H9 (cell line): ENCODE measurements at regions not wholly inside any gene's neighbourhood (a gene's known extent, or its start where the extent isn't known, plus 50 kb on each side); places are given as distances from the start of the nearest gene placed in this dataset.

Source experiments
- DNase-seq: peaks from one replicate; pipeline ENCODE4 v3.0.0-alpha.2; 2017
- H2AFZ ChIP-seq: one replicate; pipeline ENCODE4 v1.6.1; 2013; ENCODE audit warnings: mild to moderate bottlenecking, low read length, control low read depth, moderate library complexity
- H2AK5ac ChIP-seq: 2 replicates; pipeline ENCODE4 v1.6.1; 2013; ENCODE audit warnings: low read length, control low read depth, mixed read lengths; ENCODE audit not compliant: insufficient read length
- H2BK120ac ChIP-seq: one replicate; pipeline ENCODE4 v1.6.1; 2013; ENCODE audit warnings: low read depth, mild to moderate bottlenecking, low read length, control low read depth, inconsistent platforms; ENCODE audit not compliant: poor library complexity, severe bottlenecking
- H2BK12ac ChIP-seq: 2 replicates; pipeline ENCODE4 v1.6.1; 2013; ENCODE audit warnings: low read length, control low read depth, mixed read lengths, low read depth; ENCODE audit not compliant: insufficient read length
- H2BK15ac ChIP-seq: 2 replicates; pipeline ENCODE4 v1.6.1; 2013; ENCODE audit warnings: low read depth, low read length, control low read depth
- H2BK20ac ChIP-seq: one replicate; pipeline ENCODE4 v1.6.1; 2013; ENCODE audit warnings: low read depth, mild to moderate bottlenecking, low read length, control low read depth, inconsistent platforms; ENCODE audit not compliant: poor library complexity, severe bottlenecking
- H2BK5ac ChIP-seq: 2 replicates; pipeline ENCODE4 v1.6.1; 2013; ENCODE audit warnings: low read length, control low read depth, mixed read lengths; ENCODE audit not compliant: insufficient read length
- H3K14ac ChIP-seq: 2 replicates; pipeline ENCODE4 v1.6.1; 2013; ENCODE audit warnings: low read length, control low read depth; ENCODE audit not compliant: insufficient read depth
- H3K18ac ChIP-seq: 2 replicates; pipeline ENCODE4 v1.6.1; 2013; ENCODE audit warnings: low read depth, mild to moderate bottlenecking, mixed read lengths, low read length, control low read depth; ENCODE audit not compliant: insufficient read length
- H3K23ac ChIP-seq: 2 replicates; pipeline ENCODE4 v1.6.1; 2013; ENCODE audit warnings: low read length, control low read depth, mixed read lengths, low read depth; ENCODE audit not compliant: insufficient read length
- H3K23me2 ChIP-seq: 2 replicates; pipeline ENCODE4 v1.6.1; 2013; ENCODE audit warnings: low read depth, mild to moderate bottlenecking, mixed read lengths, low read length, control low read depth; ENCODE audit not compliant: insufficient read length, poor library complexity, severe bottlenecking
- H3K27ac ChIP-seq: 2 replicates; pipeline ENCODE4 v1.5.1; 2013; ENCODE audit warnings: low read length, control low read depth, mixed read lengths, low read depth; ENCODE audit not compliant: insufficient read length
- H3K27me3 ChIP-seq: 2 replicates; pipeline ENCODE4 v1.6.1; 2013; ENCODE audit warnings: low read length, control low read depth, inconsistent platforms; ENCODE audit not compliant: insufficient read depth
- H3K4ac ChIP-seq: 2 replicates; pipeline ENCODE4 v1.6.1; 2013; ENCODE audit warnings: low read depth, mild to moderate bottlenecking, control low read depth, inconsistent platforms, low read length, moderate library complexity
- H3K4me1 ChIP-seq: 2 replicates; pipeline ENCODE4 v1.6.1; 2013; ENCODE audit warnings: low read length, control low read depth, inconsistent platforms; ENCODE audit not compliant: insufficient read depth
- H3K4me2 ChIP-seq: 2 replicates; pipeline ENCODE4 v1.6.1; 2013; ENCODE audit warnings: low read length, control low read depth, mixed read lengths; ENCODE audit not compliant: insufficient read length, insufficient read depth
- H3K56ac ChIP-seq: 2 replicates; pipeline ENCODE4 v1.6.1; 2013; ENCODE audit warnings: low read depth, mild to moderate bottlenecking, mixed read lengths, low read length, control low read depth; ENCODE audit not compliant: insufficient read length
- H3K79me1 ChIP-seq: 2 replicates; pipeline ENCODE4 v1.6.1; 2013; ENCODE audit warnings: low read depth, mild to moderate bottlenecking, moderate library complexity, low read length, control low read depth, inconsistent platforms; ENCODE audit not compliant: insufficient read depth, poor library complexity, severe bottlenecking
- H3K79me2 ChIP-seq: 2 replicates; pipeline ENCODE4 v1.6.1; 2013; ENCODE audit warnings: low read length, control low read depth, inconsistent platforms; ENCODE audit not compliant: insufficient read depth
- H3K9ac ChIP-seq: 2 replicates; pipeline ENCODE4 v1.6.1; 2013; ENCODE audit warnings: low read length, control low read depth, mixed read lengths; ENCODE audit not compliant: insufficient read length; ENCODE audit errors: extremely low read depth
- H3K9me3 ChIP-seq: one replicate; pipeline ENCODE4 v1.6.1; 2013; ENCODE audit warnings: low read depth, low read length, inconsistent platforms; ENCODE audit not compliant: control insufficient read depth
- H3T11ph ChIP-seq: one replicate; pipeline ENCODE4 v1.6.1; 2013; ENCODE audit warnings: mild to moderate bottlenecking, low read length, control low read depth, inconsistent platforms
- H4K20me1 ChIP-seq: one replicate; pipeline ENCODE4 v1.6.1; 2013; ENCODE audit not compliant: control insufficient read depth, insufficient read length, insufficient read depth
- H4K5ac ChIP-seq: 2 replicates; pipeline ENCODE4 v1.6.1; 2013; ENCODE audit warnings: low read depth, mild to moderate bottlenecking, mixed read lengths, low read length, control low read depth; ENCODE audit not compliant: insufficient read length
- H4K8ac ChIP-seq: replicated peaks from 2 replicates; pipeline ENCODE4 v1.6.1; 2013; ENCODE audit warnings: low read length, control low read depth, mixed read lengths, low read depth; ENCODE audit not compliant: insufficient read length
- H4K91ac ChIP-seq: 2 replicates; pipeline ENCODE4 v1.6.1; 2013; ENCODE audit warnings: low read depth, mild to moderate bottlenecking, moderate library complexity, mixed read lengths, low read length, control low read depth; ENCODE audit not compliant: insufficient read length
- H3K27ac Mint-ChIP-seq, 3 experiments: 2 replicates in 2 of 3; 3 replicates in 1 of 3; pipeline ENCODE4 v1.8.0; 2020 to 2021; ENCODE audit warnings: mixed read lengths in 3 of 3, mild to moderate bottlenecking in 1 of 3, moderate library complexity in 1 of 3
- H3K27me3 Mint-ChIP-seq: 2 replicates; pipeline ENCODE4 v1.8.0; 2021; ENCODE audit warnings: low read depth, mild to moderate bottlenecking, moderate library complexity, mixed read lengths
- H3K36me3 Mint-ChIP-seq, 3 experiments: 2 replicates in 2 of 3; 3 replicates in 1 of 3; pipeline ENCODE4 v1.8.0; 2020 to 2021; ENCODE audit warnings: low read depth in 3 of 3, mixed read lengths in 3 of 3; ENCODE audit not compliant: insufficient read depth in 1 of 3
- H3K4me1 Mint-ChIP-seq, 2 experiments: 2 replicates each; pipeline ENCODE4 v1.8.0; 2020; ENCODE audit warnings: mixed read lengths in 2 of 2
- H3K4me3 Mint-ChIP-seq, 2 experiments: 2 replicates in 1 of 2; 3 replicates in 1 of 2; pipeline ENCODE4 v1.8.0; 2020 to 2021; ENCODE audit warnings: mild to moderate bottlenecking in 2 of 2, mixed read lengths in 2 of 2, moderate library complexity in 1 of 2
- H3K9me3 Mint-ChIP-seq, 2 experiments: 2 replicates in 1 of 2; 3 replicates in 1 of 2; pipeline ENCODE4 v1.8.0; 2020; ENCODE audit warnings: mild to moderate bottlenecking in 2 of 2, mixed read lengths in 2 of 2, moderate library complexity in 1 of 2
- WGBS: extraction: QIAGEN DNeasy Blood & Tissue Kit; methylation state at CpG from one replicate; pipeline ENCODE4 v1.1.7; 2013; ENCODE audit warnings: missing lambda C conversion rate, low lambda C conversion rate, mixed read lengths; ENCODE audit not compliant: insufficient read length; ENCODE audit errors: extremely low coverage; 5-methylcytosine and 5-hydroxymethylcytosine counted together
- TF ChIP-seq, protein P1 (sequence below): fragments of 200-600 bp; sonication (generic); conservative IDR thresholded peaks from 3 replicates; pipeline ENCODE4 v1.8.0; 2021; ENCODE audit warnings: antibody characterized with exemption, mild to moderate bottlenecking

DNA sequence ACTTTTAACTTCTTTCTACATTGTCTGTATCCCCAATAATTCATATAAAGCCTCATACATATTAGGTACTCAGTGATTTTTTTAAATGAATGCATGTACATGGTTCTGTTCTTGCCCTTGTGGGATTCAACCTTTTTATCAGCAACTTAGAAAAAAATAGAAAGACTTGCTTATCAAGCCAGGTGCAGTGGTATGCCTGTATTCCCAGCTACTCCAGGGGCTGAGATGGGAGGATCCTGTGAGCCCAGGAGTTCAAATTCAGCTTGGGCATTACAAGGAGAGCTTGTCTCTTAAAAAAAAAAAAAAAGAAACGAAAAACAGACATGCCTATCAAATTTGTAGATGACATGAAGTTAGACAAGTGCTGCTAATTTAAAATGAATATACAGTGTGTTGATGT is 54.2 kb upstream of the MYCBP2 start:
- Histone ChIP-seq H3K14ac (no peak overlapping the region), H3K79me1 (no peaks in the 10 kb centered on the region), H2BK5ac (no peak overlapping the region), H3K23ac (no peak overlapping the region), H3K79me2 (no peaks in the 10 kb centered on the region), H2BK120ac (no peak overlapping the region), H4K8ac (no peak overlapping the region), H3K4me2 (no peak overlapping the region), H3K18ac (no peak overlapping the region), H2BK20ac (no peak overlapping the region), H3K4ac (no peak overlapping the region), H4K20me1 (no peaks in the 10 kb centered on the region), H3K9me3 (no peaks in the 10 kb centered on the region), H3K27me3 (no peaks in the 10 kb centered on the region; the same call in 1 of the 2 replicates), H2BK12ac (no peak overlapping the region), H3K56ac (no peak overlapping the region), H2BK15ac (no peak overlapping the region), H4K91ac (no peak overlapping the region), H3K9ac (no peak overlapping the region), H2AFZ (no peak overlapping the region), H3K27ac (no peak overlapping the region), H4K5ac (no peak overlapping the region), H3K4me1 (no peaks in the 10 kb centered on the region), H3K23me2 (no peaks in the 10 kb centered on the region), H2AK5ac (no peak overlapping the region), H3T11ph (no peak overlapping the region)
- WGBS, result no CpG with 5 or more reads among the region's 1 CpG
- DNase-seq, result no peak
- Mint-ChIP-seq H3K4me3 (no peak overlapping the region), H3K4me1 (peaks cover 28 to 32% of the 10 kb centered on the region in 2 experiments), H3K9me3 (no peaks in the 10 kb centered on the region), H3K27me3 (no peaks in the 10 kb centered on the region; the same call in 1 of the 2 replicates), H3K27ac (peak overlapping the region in 1 of 3 experiments; percentile 40; a peak in 2 of 7 replicates), H3K36me3 (0 out of 7 replicates have a peak, but pooled peaks cover 0 to 5% (median 0%) of the 10 kb centered on the region in 3 experiments)
- TF ChIP-seq, protein P1, sequence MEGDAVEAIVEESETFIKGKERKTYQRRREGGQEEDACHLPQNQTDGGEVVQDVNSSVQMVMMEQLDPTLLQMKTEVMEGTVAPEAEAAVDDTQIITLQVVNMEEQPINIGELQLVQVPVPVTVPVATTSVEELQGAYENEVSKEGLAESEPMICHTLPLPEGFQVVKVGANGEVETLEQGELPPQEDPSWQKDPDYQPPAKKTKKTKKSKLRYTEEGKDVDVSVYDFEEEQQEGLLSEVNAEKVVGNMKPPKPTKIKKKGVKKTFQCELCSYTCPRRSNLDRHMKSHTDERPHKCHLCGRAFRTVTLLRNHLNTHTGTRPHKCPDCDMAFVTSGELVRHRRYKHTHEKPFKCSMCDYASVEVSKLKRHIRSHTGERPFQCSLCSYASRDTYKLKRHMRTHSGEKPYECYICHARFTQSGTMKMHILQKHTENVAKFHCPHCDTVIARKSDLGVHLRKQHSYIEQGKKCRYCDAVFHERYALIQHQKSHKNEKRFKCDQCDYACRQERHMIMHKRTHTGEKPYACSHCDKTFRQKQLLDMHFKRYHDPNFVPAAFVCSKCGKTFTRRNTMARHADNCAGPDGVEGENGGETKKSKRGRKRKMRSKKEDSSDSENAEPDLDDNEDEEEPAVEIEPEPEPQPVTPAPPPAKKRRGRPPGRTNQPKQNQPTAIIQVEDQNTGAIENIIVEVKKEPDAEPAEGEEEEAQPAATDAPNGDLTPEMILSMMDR, result no peak
